Central memory CD8-positive, alpha-beta T cell (primary cell): ENCODE measurements at regions not wholly inside any gene's neighbourhood (a gene's known extent, or its start where the extent isn't known, plus 50 kb on each side); places are given as distances from the start of the nearest gene placed in this dataset.
"Not testable (repeated sequence)": the region's sequence is repeated elsewhere in the genome, so short reads cannot be mapped to it uniquely, and the experiment has no call there.

Source experiments
- ATAC-seq: fragments of 150-1000 bp; cut with Tn5 transposase; replicated peaks from 2 replicates; pipeline ENCODE4 v1.10.0; 2022; ENCODE audit warnings: mild to moderate bottlenecking, moderate FRiP score, moderate number of reproducible peaks; ENCODE audit not compliant: poor library complexity, severe bottlenecking; ENCODE audit errors: extremely low read depth
- DNase-seq, 2 donors: peaks; one replicate each; pipeline ENCODE4 v3.0.0; 2021; ENCODE audit warnings: low spot score in 2 of 2
- H3K27ac Mint-ChIP-seq: one replicate; pipeline ENCODE4 v1.8.0; 2022; ENCODE audit warnings: low read depth, mild to moderate bottlenecking, moderate library complexity, mixed read lengths
- H3K27me3 Mint-ChIP-seq: one replicate; pipeline ENCODE4 v1.8.0; 2022; ENCODE audit warnings: mixed read lengths
- H3K36me3 Mint-ChIP-seq: one replicate; pipeline ENCODE4 v1.8.0; 2022; ENCODE audit warnings: mild to moderate bottlenecking, moderate library complexity, mixed read lengths; ENCODE audit not compliant: insufficient read depth
- H3K4me1 Mint-ChIP-seq: one replicate; pipeline ENCODE4 v1.8.0; 2022; ENCODE audit warnings: mixed read lengths
- H3K4me3 Mint-ChIP-seq: one replicate; pipeline ENCODE4 v1.8.0; 2022; ENCODE audit warnings: mild to moderate bottlenecking, moderate library complexity, mixed read lengths
- H3K9me3 Mint-ChIP-seq: one replicate; pipeline ENCODE4 v1.8.0; 2022; ENCODE audit warnings: mixed read lengths

DNA sequence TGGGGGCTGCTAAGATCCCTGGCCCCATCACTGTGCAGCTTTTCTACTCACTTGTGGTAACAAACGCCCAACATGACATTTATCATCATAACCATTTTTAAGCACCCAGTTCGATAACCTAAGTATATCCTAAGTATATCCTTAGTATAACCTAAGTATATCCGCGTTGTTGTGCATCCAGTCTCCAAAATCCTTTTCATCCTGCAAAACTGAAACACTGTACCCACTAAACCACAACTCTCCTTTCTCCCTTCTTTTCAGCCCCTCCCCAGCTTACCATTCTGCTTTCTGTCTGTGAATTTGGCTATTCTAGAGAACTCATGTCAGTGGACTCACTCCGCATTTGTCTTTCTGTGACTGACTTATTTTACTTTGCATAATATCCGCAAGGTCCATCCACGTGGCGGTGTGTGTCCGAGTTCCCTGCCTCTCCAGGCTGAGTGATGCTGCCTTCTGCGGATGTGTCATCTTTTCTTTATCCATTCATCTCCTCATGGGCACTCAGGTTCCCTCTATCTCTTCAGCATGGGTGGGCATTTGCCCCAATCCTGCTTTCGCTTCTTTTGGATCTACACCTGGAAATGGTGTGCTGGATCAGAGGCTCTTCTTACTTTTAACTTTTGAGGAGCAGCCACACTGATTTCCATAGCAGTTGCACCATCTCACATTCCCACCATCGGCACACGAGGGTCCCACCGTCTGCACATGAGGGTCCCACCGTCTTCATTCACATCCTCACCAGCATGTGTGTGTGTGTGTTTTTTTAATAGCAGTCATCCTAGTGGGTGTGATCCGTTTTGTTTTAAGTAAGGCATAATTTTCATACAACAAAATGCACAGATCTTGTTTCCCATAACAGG, 82.4 kb upstream of the CLDN5 start:
- peaks cover 27% of the 10 kb centered on the region for H3K27me3 Mint-ChIP-seq
- no peak overlapping the region for H3K27ac Mint-ChIP-seq
- ATAC-seq (no peak), DNase-seq (no peak)
- H3K9me3 Mint-ChIP-seq: no peaks in the 10 kb centered on the region
- H3K4me3 Mint-ChIP-seq: no peak overlapping the region
- no peaks in the 10 kb centered on the region for H3K36me3 Mint-ChIP-seq
- no peaks in the 10 kb centered on the region for H3K4me1 Mint-ChIP-seq

DNA sequence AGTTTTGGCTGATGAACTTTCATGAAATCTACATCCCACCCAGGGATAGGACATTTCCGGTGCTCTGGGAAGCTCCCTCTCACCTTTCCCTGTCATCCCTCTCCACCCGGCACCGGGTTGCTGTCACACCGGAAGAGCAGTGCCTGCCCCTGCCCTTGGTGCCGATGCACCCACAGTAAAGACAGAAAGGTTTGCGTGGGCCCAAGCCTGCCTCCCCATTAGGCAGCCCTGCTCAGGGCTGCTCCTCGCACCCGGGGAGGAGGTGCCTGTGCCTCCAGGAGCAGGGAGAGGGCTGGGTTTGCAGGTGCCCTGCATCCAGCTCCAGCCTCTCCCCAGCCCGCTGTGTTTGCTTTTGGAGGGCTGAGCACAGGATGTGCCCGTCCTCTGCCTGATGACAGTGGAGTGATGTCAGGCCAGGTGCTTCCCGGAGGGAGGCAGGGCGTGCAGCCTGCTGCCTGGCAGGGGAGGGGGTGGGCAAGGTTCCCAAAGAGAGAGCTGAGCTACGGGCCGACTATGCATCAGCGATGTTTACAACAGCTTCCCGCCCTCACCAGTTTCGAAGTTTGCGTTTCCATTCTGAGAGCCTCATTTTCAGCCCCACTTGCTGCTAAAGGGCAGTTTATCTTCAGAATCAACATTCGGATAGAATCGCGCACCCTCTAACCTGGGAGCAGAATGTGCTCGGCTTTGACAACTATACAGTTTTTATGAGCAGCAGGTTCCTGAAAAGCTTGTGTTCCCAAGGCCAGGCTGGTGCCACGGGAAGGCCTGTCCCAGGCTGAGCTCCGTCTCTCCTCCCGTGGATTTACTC, 83.2 kb upstream of the CLDN5 start:
- H3K4me3 Mint-ChIP-seq: no peak overlapping the region
- no peaks in the 10 kb centered on the region for H3K36me3 Mint-ChIP-seq
- no peaks in the 10 kb centered on the region for H3K9me3 Mint-ChIP-seq
- H3K27me3 Mint-ChIP-seq: peaks cover 22% of the 10 kb centered on the region
- ATAC-seq (no peak), DNase-seq (no peak)
- H3K27ac Mint-ChIP-seq: no peak overlapping the region
- H3K4me1 Mint-ChIP-seq: no peaks in the 10 kb centered on the region

DNA sequence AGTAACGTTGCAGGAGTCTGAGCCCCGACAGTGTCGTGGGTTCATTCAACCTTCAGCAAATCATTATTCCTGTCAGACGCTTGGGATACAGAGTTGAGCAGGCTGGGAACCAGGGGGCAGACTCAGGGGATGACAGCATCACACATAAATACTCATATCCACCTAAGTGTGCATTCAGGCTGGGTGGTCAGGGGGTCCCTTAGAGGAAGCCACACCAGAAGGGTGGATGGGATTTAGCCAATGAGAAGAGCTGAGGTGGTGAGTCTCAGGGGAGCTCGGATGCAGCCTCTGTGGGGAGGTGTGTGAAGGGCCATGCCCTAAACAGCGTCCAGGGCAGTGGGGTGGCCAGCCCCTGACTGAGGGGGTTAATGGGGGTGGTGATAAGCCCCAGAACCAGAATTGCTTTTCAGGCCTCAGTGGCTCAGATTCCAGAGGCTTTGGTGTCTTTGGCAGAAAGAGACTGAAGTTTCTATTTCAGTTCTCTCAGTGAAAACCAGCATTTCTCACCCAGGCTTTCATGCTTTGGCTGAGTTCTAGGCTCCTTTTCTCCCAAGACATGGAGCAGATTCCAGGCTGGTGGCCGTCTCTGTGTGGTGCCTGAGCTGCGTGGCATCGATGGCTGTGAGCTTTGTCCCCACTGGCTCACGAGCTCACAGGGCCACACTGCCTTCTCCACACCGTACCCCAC, 83.9 kb upstream of the CLDN5 start:
- DNase-seq (no peak), ATAC-seq (no peak)
- H3K4me1 Mint-ChIP-seq: no peaks in the 10 kb centered on the region
- no peaks in the 10 kb centered on the region for H3K36me3 Mint-ChIP-seq
- no peak overlapping the region for H3K4me3 Mint-ChIP-seq
- H3K27ac Mint-ChIP-seq: no peak overlapping the region
- peaks cover 22% of the 10 kb centered on the region for H3K27me3 Mint-ChIP-seq
- H3K9me3 Mint-ChIP-seq: no peaks in the 10 kb centered on the region

DNA sequence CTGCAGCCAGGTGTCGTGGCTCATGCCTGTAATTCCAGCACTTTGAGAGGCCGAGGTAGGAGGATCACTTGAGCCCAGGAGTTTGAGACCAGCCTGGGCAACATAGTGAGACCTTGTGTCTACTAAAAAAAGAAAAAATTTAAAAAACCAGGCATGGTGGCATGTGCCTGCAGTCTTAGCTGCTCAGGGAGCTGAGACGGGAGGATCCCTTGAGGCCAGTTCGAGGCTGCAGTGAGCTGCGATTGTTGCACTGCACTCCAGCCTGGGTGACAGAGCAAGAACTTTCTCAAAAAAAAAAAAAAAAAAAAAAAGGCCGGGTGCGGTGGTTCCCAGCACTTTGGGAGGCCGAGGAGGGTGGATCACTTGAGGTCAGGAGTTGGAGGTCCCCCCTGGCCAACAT, 85.5 kb upstream of the CLDN5 start:
- not testable (repeated sequence) for DNase-seq, H3K27ac Mint-ChIP-seq, ATAC-seq, H3K4me1 Mint-ChIP-seq, H3K4me3 Mint-ChIP-seq, H3K36me3 Mint-ChIP-seq, H3K9me3 Mint-ChIP-seq
- H3K27me3 Mint-ChIP-seq: peaks cover 22% of the 10 kb centered on the region

DNA sequence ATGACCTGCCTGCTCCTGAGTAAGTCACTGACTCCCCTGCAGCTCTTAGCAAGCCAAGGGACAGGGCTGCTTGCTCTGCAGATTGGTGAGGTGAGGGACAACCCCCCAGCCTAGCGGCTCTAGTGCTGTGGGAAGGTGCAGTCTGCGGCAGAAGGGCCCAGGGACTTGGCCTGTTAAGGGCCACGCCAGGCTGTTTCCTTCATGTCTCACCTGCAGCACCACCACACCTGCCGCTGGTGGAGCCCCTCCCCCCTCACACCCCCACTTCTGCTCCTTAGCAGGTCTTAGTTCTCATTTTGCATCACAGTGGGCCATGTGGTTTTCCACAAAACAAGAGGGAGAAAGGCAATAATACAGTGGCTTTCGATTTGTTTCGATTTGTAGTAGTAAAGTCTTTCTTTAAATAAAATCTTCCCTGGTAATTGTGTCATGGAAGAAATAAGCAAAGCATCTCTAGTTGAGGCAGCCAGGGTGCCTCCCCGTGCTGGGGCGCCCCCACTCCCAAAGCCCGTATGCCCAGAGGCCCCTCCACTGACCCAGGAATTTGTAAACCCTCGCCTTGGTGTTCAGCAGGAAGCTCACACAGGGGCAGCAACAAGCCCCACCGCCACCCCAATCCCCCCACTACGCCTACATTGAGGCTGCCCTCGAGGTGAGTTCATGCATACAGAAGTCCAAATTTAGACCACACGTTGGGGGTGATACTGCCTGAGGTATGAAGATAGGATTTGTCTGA, 86.5 kb upstream of the CLDN5 start:
- Mint-ChIP-seq H3K36me3 (no peaks in the 10 kb centered on the region), H3K9me3 (no peaks in the 10 kb centered on the region), H3K4me1 (no peaks in the 10 kb centered on the region), H3K27ac (no peak overlapping the region), H3K27me3 (peaks cover 31% of the 10 kb centered on the region), H3K4me3 (no peak overlapping the region)
- no peak for ATAC-seq
- no peak for DNase-seq

DNA sequence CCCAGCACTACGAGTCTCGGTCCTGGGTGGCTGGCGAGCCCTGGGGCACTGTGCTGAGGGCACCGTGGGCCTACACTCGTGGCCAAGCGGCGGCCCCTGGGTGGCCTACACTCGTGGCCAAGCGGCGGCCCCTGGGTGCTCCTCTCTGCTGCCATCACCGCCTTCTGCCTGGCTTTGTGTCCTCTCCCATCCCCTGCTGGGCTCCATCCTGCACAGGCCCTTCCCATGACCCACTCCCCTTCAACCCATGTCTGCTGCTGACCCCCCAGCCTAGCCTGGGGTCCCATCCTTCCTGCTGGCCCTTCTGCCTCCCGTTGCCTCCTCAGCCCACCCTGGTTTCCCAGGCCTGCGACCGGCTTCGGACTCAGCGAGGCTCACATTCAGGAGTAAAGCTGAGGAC, 87.4 kb upstream of the CLDN5 start:
- Mint-ChIP-seq H3K4me1 (no peaks in the 10 kb centered on the region), H3K9me3 (no peaks in the 10 kb centered on the region), H3K4me3 (no peak overlapping the region), H3K36me3 (no peaks in the 10 kb centered on the region), H3K27me3 (peaks cover 30% of the 10 kb centered on the region), H3K27ac (no peak overlapping the region)
- no peak for ATAC-seq
- no peak for DNase-seq

DNA sequence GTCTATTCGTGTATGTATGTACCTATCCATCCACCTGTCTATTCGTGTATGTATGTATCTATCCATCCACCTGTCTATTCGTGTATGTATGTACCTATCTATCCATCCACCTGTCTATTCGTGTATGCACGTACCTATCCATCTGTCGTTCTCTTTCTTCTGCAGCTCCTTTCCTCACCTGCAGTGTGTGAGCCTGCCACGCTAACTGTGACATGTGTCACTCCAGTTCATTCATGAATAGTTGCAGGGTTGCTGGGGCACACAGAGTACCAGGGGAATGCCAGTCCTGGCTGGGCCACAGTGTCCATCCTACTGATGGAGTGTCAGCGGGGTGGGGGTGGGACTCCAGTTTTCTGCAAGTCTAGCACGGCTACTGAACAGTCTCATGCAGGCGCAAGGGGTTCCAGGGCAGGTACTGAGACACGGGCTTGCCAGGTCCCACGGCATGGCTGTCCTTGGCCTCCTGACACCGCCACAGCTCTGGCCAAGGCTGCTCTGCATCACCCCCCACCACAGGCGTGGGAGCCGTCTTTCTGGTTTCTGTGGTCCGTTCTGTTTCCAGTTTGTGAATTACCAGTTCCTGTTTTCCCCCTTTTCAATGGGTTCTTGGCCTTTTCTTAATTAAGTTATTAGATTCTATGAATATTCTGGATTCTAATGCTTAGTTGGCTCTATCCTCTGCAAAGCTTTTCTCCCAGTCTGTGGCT, 88.8 kb upstream of the CLDN5 start:
- no peak for DNase-seq
- H3K27me3 Mint-ChIP-seq: peaks cover 26% of the 10 kb centered on the region
- H3K36me3 Mint-ChIP-seq: no peaks in the 10 kb centered on the region
- no peaks in the 10 kb centered on the region for H3K4me1 Mint-ChIP-seq
- no peaks in the 10 kb centered on the region for H3K9me3 Mint-ChIP-seq
- no peak for ATAC-seq
- no peak overlapping the region for H3K4me3 Mint-ChIP-seq
- no peak overlapping the region for H3K27ac Mint-ChIP-seq

DNA sequence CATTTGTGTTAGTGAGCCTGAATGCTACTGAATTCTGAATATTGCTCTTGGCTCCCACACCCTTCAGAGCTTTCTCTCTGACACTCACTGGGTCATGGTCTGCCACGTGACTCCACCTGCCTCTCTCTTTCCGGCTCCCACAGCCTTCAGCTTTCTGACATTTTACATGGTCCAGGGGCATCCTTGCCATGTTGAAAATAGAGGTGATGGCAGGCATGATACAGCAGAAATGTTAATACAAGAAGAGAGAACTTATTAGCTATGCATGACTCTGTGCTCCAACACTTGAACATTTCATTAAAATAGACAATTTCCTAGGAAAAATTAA, 90.3 kb upstream of the CLDN5 start:
- ATAC-seq: no peak
- no peaks in the 10 kb centered on the region for H3K36me3 Mint-ChIP-seq

DNA sequence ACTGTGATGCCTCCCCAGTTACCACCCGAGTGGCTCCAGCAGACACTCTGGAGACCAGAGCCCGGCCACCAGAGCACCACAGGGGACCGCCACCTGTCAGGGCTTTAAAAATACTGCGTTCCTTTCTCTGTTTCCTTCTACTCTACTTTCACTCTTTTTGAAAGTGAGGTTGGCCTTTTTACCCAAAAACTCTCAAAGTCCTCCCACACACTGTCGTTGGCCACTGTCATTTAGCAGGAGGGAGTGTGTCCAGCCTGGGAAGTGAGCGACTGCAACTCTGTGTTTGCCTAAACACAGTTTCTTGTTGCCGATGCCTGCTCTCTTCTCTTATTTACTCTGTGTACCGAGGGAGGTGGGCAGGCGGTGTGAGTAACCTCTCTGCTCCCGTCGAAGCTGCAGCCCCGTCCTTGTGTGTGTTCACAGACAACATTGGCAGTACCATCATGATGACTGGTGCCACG, 90.8 kb upstream of the CLDN5 start:
- no peak overlapping the region for H3K4me3 Mint-ChIP-seq
- peaks cover 23% of the 10 kb centered on the region for H3K27me3 Mint-ChIP-seq
- H3K27ac Mint-ChIP-seq: no peak overlapping the region
- no peaks in the 10 kb centered on the region for H3K36me3 Mint-ChIP-seq
- no peaks in the 10 kb centered on the region for H3K9me3 Mint-ChIP-seq
- DNase-seq (no peak), ATAC-seq (no peak)
- no peaks in the 10 kb centered on the region for H3K4me1 Mint-ChIP-seq

More for the DNA sequence above, 90.3 kb upstream of the CLDN5 start:
- DNase-seq: no peak
- no peak overlapping the region for H3K27ac Mint-ChIP-seq
- no peak overlapping the region for H3K4me3 Mint-ChIP-seq
- H3K4me1 Mint-ChIP-seq: no peaks in the 10 kb centered on the region
- H3K9me3 Mint-ChIP-seq: no peaks in the 10 kb centered on the region
- peaks cover 23% of the 10 kb centered on the region for H3K27me3 Mint-ChIP-seq

DNA sequence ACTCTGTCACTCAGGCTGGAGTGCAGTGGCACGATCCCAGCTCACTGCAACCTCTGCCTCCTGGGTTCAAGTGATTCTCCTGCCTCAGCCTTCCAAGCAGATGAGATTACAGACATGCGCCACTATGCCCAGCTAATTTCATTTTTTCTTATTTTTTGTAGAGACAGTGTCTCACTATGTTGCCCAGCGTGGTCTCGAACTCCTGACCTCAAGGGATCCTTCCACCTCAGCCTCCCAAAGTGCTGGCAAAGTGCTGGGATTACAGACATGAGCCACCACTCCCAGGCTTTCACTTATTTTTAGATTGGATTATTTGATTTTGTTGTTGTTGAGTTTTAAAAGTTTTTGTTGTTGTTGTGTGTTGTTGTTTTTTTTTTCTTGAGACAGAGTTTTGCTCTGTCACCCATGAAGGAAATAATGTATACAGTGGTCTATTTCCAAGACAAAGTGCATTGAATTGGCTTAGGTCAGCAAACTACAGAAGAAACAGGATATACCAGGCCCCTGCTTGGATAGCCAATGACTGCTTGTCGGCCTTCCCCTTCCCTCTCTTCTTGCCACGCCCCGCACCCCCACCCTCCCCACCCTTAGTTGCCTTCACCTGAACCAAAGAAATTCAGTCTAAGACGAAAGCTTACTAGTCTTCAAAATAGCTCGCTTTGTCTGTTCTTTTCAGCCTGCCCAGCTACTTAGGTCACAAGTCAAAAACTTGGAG, 91.8 kb upstream of the CLDN5 start:
- no peak for DNase-seq

DNA sequence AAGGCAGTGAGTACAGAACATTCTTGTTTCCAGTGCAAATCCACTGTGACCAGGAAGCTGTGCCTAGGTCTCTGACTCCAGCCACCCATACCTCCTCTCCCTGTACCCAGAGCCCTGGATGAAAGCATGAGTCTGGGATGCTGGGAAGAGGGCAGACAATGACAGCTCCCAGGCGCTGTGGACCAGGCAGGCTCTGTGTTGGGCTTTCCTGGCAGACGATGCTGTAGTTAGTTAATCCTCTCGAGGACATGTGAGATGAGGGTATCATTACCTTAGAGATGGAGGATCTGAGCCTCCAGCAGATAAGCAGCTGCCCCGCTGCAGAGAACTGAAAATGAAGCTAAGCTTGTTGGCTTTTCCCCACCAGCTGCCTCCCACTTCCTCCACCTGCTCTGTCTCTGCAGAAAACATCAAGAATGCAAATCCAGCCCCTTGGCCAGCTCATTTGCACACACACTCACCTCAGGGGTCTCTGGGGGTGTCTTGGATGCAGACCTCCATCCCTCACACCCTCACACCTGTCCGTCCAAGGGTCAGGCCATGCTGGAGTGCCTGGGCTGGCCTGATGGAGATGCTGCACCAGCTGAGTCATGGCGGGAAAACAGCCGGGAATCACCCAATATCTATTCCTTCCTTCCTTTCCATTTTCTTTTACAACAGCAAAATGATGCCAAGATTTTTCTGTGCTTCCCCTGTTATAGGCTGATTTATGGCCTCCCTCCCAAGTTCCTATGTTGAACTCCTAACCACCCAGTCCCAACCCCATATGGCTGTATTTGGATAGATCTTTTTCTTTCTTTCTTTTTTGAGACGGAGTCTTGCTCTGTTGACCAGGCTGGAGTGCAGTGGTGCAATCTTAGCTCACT, 94.9 kb upstream of the SEPTIN5 start:
- DNase-seq: no peak
- peaks cover 23% of the 10 kb centered on the region for H3K27me3 Mint-ChIP-seq
- H3K27ac Mint-ChIP-seq: no peak overlapping the region
- no peak overlapping the region for H3K4me3 Mint-ChIP-seq
- ATAC-seq: no peak
- peaks cover 4% of the 10 kb centered on the region for H3K36me3 Mint-ChIP-seq
- H3K4me1 Mint-ChIP-seq: no peaks in the 10 kb centered on the region
- no peaks in the 10 kb centered on the region for H3K9me3 Mint-ChIP-seq

More for the DNA sequence above, 91.8 kb upstream of the CLDN5 start:
- H3K27ac Mint-ChIP-seq: no peak overlapping the region
- peaks cover 23% of the 10 kb centered on the region for H3K27me3 Mint-ChIP-seq
- H3K9me3 Mint-ChIP-seq: no peaks in the 10 kb centered on the region
- no peaks in the 10 kb centered on the region for H3K36me3 Mint-ChIP-seq
- H3K4me1 Mint-ChIP-seq: no peaks in the 10 kb centered on the region
- H3K4me3 Mint-ChIP-seq: no peak overlapping the region
- no peak for ATAC-seq
